H1 (cell line): ENCODE measurements at regions not wholly inside any gene's neighbourhood (a gene's known extent, or its start where the extent isn't known, plus 50 kb on each side); places are given as distances from the start of the nearest gene placed in this dataset.

ENCODE experiments used
- CTCF ChIA-PET: fragments of 300-600 bp; sonication (Branson Sonifier 250); formaldehyde crosslinking; loops from one replicate; lab custom pipeline; 2021; ENCODE audit not compliant: partially characterized antibody; lab: Charles Lee
- POLR2A ChIA-PET: fragments of 300-600 bp; sonication (Branson Sonifier 250); formaldehyde crosslinking; loops from one replicate; lab custom pipeline; 2021; ENCODE audit warnings: inconsistent platforms; ENCODE audit not compliant: partially characterized antibody; lab: Charles Lee
- DNase-seq, 2 experiments: peaks; one replicate each; pipeline versions ENCODE4 v3.0.0 to v3.0.0-alpha.2; 2010 to 2022; ENCODE audit warnings: low spot score in 2 of 2, low read depth in 1 of 2, mixed read lengths in 1 of 2
- FAIRE-seq: peaks from 2 replicates; lab custom pipeline; 2011; peaks lifted over from hg19 to GRCh38; lab: Jason Lieb, UNC
- H2AFZ ChIP-seq: 2 replicates; pipeline ENCODE4 v1.8.1; 2012; ENCODE audit warnings: low read length, inconsistent platforms
- H2AK5ac ChIP-seq: 2 replicates; pipeline ENCODE4 v1.6.1; 2013; ENCODE audit warnings: low read depth, low read length
- H2BK120ac ChIP-seq: replicated peaks from 2 replicates; pipeline ENCODE3; 2013; ENCODE audit warnings: low read depth, low read length, inconsistent platforms
- H2BK12ac ChIP-seq: 2 replicates; pipeline ENCODE4 v1.6.1; 2013; ENCODE audit warnings: low read depth, low read length
- H2BK15ac ChIP-seq: 2 replicates; pipeline ENCODE4 v1.6.1; 2013; ENCODE audit warnings: low read length
- H2BK20ac ChIP-seq: 2 replicates; pipeline ENCODE4 v1.6.1; 2013; ENCODE audit warnings: low read length
- H2BK5ac ChIP-seq: 2 replicates; pipeline ENCODE4 v1.6.1; 2013; ENCODE audit warnings: low read depth, low read length
- H3K14ac ChIP-seq: 2 replicates; pipeline ENCODE4 v1.6.1; 2013; ENCODE audit warnings: inconsistent platforms; ENCODE audit not compliant: insufficient read length
- H3K18ac ChIP-seq: 2 replicates; pipeline ENCODE4 v1.6.1; 2013; ENCODE audit warnings: low read length; ENCODE audit errors: extremely low read depth
- H3K23ac ChIP-seq: 2 replicates; pipeline ENCODE4 v1.6.1; 2013; ENCODE audit warnings: inconsistent platforms; ENCODE audit not compliant: insufficient read length
- H3K23me2 ChIP-seq: 2 replicates; pipeline ENCODE4 v1.6.1; 2013; ENCODE audit warnings: low read depth, low read length
- H3K27ac ChIP-seq: 2 replicates; pipeline ENCODE4 v1.6.1; 2011; ENCODE audit warnings: low read depth, low read length, inconsistent platforms
- H3K27me3 ChIP-seq, 4 experiments: replicated peaks in 1 of 4; 1 replicate in 1 of 4; 2 replicates in 3 of 4; pipeline versions ENCODE4 v1.6.1 to v1.8.1; 2011 to 2013; ENCODE audit warnings: low read length in 3 of 4, mild to moderate bottlenecking in 3 of 4, inconsistent platforms in 2 of 4, mixed read lengths in 2 of 4, moderate library complexity in 1 of 4; ENCODE audit not compliant: control insufficient read depth in 3 of 4, insufficient read depth in 3 of 4; ENCODE audit errors: extremely low read depth in 1 of 4
- H3K36me3 ChIP-seq, 4 experiments: 2 replicates each; pipeline versions ENCODE4 v1.6.1 to v1.8.1; 2011 to 2013; ENCODE audit warnings: mild to moderate bottlenecking in 4 of 4, low read length in 3 of 4, moderate library complexity in 2 of 4, control low read depth in 1 of 4, inconsistent platforms in 1 of 4; ENCODE audit not compliant: insufficient read depth in 4 of 4, control insufficient read depth in 2 of 4
- H3K4ac ChIP-seq: replicated peaks from 2 replicates; pipeline ENCODE3; 2013; ENCODE audit warnings: low read length, low read depth, mixed read lengths, inconsistent platforms; ENCODE audit not compliant: insufficient read length
- H3K4me1 ChIP-seq, 4 experiments: replicated peaks in 1 of 4; 1 replicate in 1 of 4; 2 replicates in 3 of 4; pipeline versions ENCODE4 v1.6.1 to v1.8.1; 2011 to 2013; ENCODE audit warnings: low read length in 3 of 4, inconsistent platforms in 2 of 4, mixed read lengths in 1 of 4; ENCODE audit not compliant: insufficient read depth in 4 of 4, control insufficient read depth in 3 of 4
- H3K4me2 ChIP-seq, 2 experiments: 2 replicates each; pipeline versions ENCODE4 v1.6.1 to v1.8.1; 2011 to 2013; ENCODE audit warnings: low read depth in 2 of 2, low read length in 2 of 2, control low read depth in 1 of 2, inconsistent platforms in 1 of 2, mild to moderate bottlenecking in 1 of 2; ENCODE audit not compliant: insufficient read depth in 1 of 2
- H3K4me3 ChIP-seq, 4 experiments: fragments of 200-600, 300-600 bp in 1 of 4; sonication (generic), shearing (Covaris generic), sonication (Bioruptor Twin) in 1 of 4; 2 replicates each; pipeline versions ENCODE4 v1.5.1 to v1.8.1; 2011 to 2016; ENCODE audit warnings: low read length in 4 of 4, low read depth in 3 of 4, control low read depth in 2 of 4, inconsistent platforms in 2 of 4, mild to moderate bottlenecking in 2 of 4, mixed read lengths in 1 of 4, moderate library complexity in 1 of 4; ENCODE audit not compliant: insufficient read depth in 2 of 4; ENCODE audit errors: extremely low read depth in 1 of 4
- H3K56ac ChIP-seq: replicated peaks from 2 replicates; pipeline ENCODE3; 2013; ENCODE audit warnings: low read depth, mild to moderate bottlenecking, mixed read lengths, low read length, inconsistent platforms; ENCODE audit not compliant: insufficient read length
- H3K79me1 ChIP-seq: 2 replicates; pipeline ENCODE4 v1.6.1; 2013; ENCODE audit warnings: low read depth, low read length, control low read depth
- H3K79me2 ChIP-seq, 2 experiments: 2 replicates each; pipeline versions ENCODE4 v1.6.1 to v1.8.1; 2012 to 2013; ENCODE audit warnings: low read length in 2 of 2, mild to moderate bottlenecking in 2 of 2, inconsistent platforms in 1 of 2; ENCODE audit not compliant: insufficient read depth in 2 of 2, control insufficient read depth in 1 of 2
- H3K9ac ChIP-seq, 4 experiments: replicated peaks in 1 of 4; 1 replicate in 1 of 4; 2 replicates in 3 of 4; pipeline versions ENCODE4 v1.6.1 to v1.8.1; 2011 to 2013; ENCODE audit warnings: low read depth in 3 of 4, low read length in 3 of 4, control low read depth in 2 of 4, mild to moderate bottlenecking in 2 of 4, moderate library complexity in 2 of 4, inconsistent platforms in 1 of 4; ENCODE audit errors: extremely low read depth in 1 of 4
- H3K9me3 ChIP-seq, 2 experiments: 2 replicates each; pipeline versions ENCODE4 v1.6.1 to v1.8.1; 2012 to 2013; ENCODE audit warnings: mild to moderate bottlenecking in 2 of 2, moderate library complexity in 2 of 2, control low read depth in 1 of 2, inconsistent platforms in 1 of 2, low read depth in 1 of 2, low read length in 1 of 2, mixed read lengths in 1 of 2; ENCODE audit not compliant: insufficient read depth in 2 of 2
- H4K20me1 ChIP-seq, 2 experiments: replicated peaks in 1 of 2; 2 replicates each; pipeline versions ENCODE3 to v1.8.1; 2011 to 2013; ENCODE audit warnings: inconsistent platforms in 2 of 2, low read length in 2 of 2, mild to moderate bottlenecking in 1 of 2; ENCODE audit not compliant: insufficient read depth in 2 of 2, control insufficient read depth in 1 of 2
- H4K5ac ChIP-seq: 2 replicates; pipeline ENCODE4 v1.6.1; 2013; ENCODE audit warnings: low read length, low read depth, mixed read lengths, inconsistent platforms; ENCODE audit not compliant: insufficient read length
- H4K8ac ChIP-seq: 2 replicates; pipeline ENCODE4 v1.8.0; 2013; ENCODE audit warnings: mild to moderate bottlenecking, moderate library complexity, low read length, inconsistent platforms; ENCODE audit not compliant: insufficient read depth; ENCODE audit errors: extremely low read depth
- H4K91ac ChIP-seq: replicated peaks from 2 replicates; pipeline ENCODE3; 2013; ENCODE audit warnings: low read length, mixed read lengths, inconsistent platforms; ENCODE audit not compliant: insufficient read length
- BCL11A ChIP-seq, 2 experiments: IDR thresholded peaks; one replicate each; pipeline ENCODE4 v1.6.1; 2011; ENCODE audit warnings: low read depth in 2 of 2, low read length in 2 of 2, mild to moderate bottlenecking in 2 of 2
- CBX5 ChIP-seq: fragments of 300-800, 300-1000 bp; sonication (generic); IDR thresholded peaks from 2 replicates; pipeline ENCODE4 v1.7.1; 2016; ENCODE audit warnings: antibody characterized with exemption, low read length, low read depth
- EZH2 ChIP-seq: fragments of 200-600 bp; sonication (generic); IDR thresholded peaks from 2 replicates; pipeline ENCODE4 v1.7.1; 2012; ENCODE audit warnings: low read depth, mild to moderate bottlenecking, moderate library complexity, low read length, inconsistent platforms; ENCODE audit not compliant: severe bottlenecking
- GTF2F1 ChIP-seq: IDR thresholded peaks from 2 replicates; pipeline ENCODE4 v1.6.1; 2012; ENCODE audit warnings: low read depth, low read length, improper control_type of control experiment, borderline replicate concordance
- HDAC2 ChIP-seq, 2 experiments: fragments of 300-600 bp in 1 of 2; sonication (generic) in 1 of 2; IDR thresholded peaks; 2 replicates each; pipeline ENCODE4 v1.6.1; 2011 to 2012; ENCODE audit warnings: low read depth in 2 of 2, low read length in 2 of 2, mild to moderate bottlenecking in 2 of 2, moderate library complexity in 2 of 2, borderline replicate concordance in 1 of 2, inconsistent platforms in 1 of 2
- JUND ChIP-seq: IDR thresholded peaks from 2 replicates; pipeline ENCODE4 v1.6.1; 2011; ENCODE audit warnings: mild to moderate bottlenecking, improper control_type of control experiment, low read length
- POU5F1 ChIP-seq: IDR thresholded peaks from 2 replicates; pipeline ENCODE4 v1.6.1; 2011; ENCODE audit warnings: low read depth, mild to moderate bottlenecking, low read length, moderate library complexity
- RBBP5 ChIP-seq: IDR thresholded peaks from 2 replicates; pipeline ENCODE4 v1.7.1; 2012; ENCODE audit warnings: low read depth, mild to moderate bottlenecking, inconsistent platforms, low read length, moderate library complexity, borderline replicate concordance
- RFX5 ChIP-seq: IDR thresholded peaks from 2 replicates; pipeline ENCODE4 v1.6.1; 2011; ENCODE audit warnings: low read depth, low read length, improper control_type of control experiment, borderline replicate concordance
- SP2 ChIP-seq: IDR thresholded peaks from 2 replicates; pipeline ENCODE4 v1.6.1; 2012; ENCODE audit warnings: mild to moderate bottlenecking, low read length, inconsistent platforms
- SP4 ChIP-seq: IDR thresholded peaks from 2 replicates; pipeline ENCODE4 v1.6.1; 2012; ENCODE audit warnings: low read length, inconsistent platforms
- SRF ChIP-seq: IDR thresholded peaks from 2 replicates; pipeline ENCODE4 v1.6.1; 2011; ENCODE audit warnings: mild to moderate bottlenecking, low read depth, low read length, moderate library complexity
- SUZ12 ChIP-seq: fragments of 200-600 bp; sonication (generic); IDR thresholded peaks from 2 replicates; pipeline ENCODE4 v1.6.1; 2012; ENCODE audit warnings: mild to moderate bottlenecking, inconsistent platforms, low read length, moderate library complexity, mixed read lengths
- TBP ChIP-seq: IDR thresholded peaks from 2 replicates; pipeline ENCODE4 v1.6.1; 2011; ENCODE audit warnings: low read depth, low read length, improper control_type of control experiment
- YY1 ChIP-seq: IDR thresholded peaks from 2 replicates; pipeline ENCODE4 v1.6.1; 2011; ENCODE audit warnings: low read depth, mild to moderate bottlenecking, low read length
- ZNF274 ChIP-seq: IDR thresholded peaks from 2 replicates; pipeline ENCODE4 v1.7.0; 2012; ENCODE audit warnings: low read length, borderline replicate concordance; ENCODE audit errors: extremely low read depth
- WGBS, 2 experiments: shearing (Covaris generic) in 1 of 2; methylation state at CpG; one replicate each; pipeline versions ENCODE4 v1.1.6 to v1.1.7; 2013 to 2015; ENCODE audit warnings: low lambda C conversion rate in 2 of 2, mixed read lengths in 2 of 2, inconsistent platforms in 1 of 2, low coverage in 1 of 2, missing lambda C conversion rate in 1 of 2; ENCODE audit not compliant: insufficient replicate concordance in 2 of 2, insufficient coverage in 1 of 2, insufficient read length in 1 of 2; ENCODE audit errors: extremely low coverage in 1 of 2, missing lambda C conversion rate in 1 of 2; 5-methylcytosine and 5-hydroxymethylcytosine counted together

GRCh38 chr3:175896655-175897054, 1037.5 kb downstream of the NAALADL2 start:
- Histone ChIP-seq H3K23me2 (no peaks in the 10 kb centered on the region), H3K14ac (no peak overlapping the region), H3K79me1 (no peaks in the 10 kb centered on the region), H3K18ac (no peak overlapping the region), H4K5ac (no peak overlapping the region), H2AFZ (no peak overlapping the region), H2BK12ac (no peak overlapping the region), H2BK15ac (no peak overlapping the region), H3K27me3 (peaks cover 0 to 1% (median 0%) of the 10 kb centered on the region in 4 experiments; a peak in 1 of 7 replicates), H3K4me3 (no peak overlapping the region), H2BK120ac (no peak overlapping the region), H3K4ac (no peak overlapping the region), H4K91ac (no peak overlapping the region), H2BK20ac (no peak overlapping the region), H4K8ac (no peak overlapping the region), H3K4me1 (no peaks in the 10 kb centered on the region), H3K9me3 (no peaks in the 10 kb centered on the region), H3K79me2 (no peaks in the 10 kb centered on the region), H3K36me3 (no peaks in the 10 kb centered on the region), H3K56ac (no peak overlapping the region), H3K27ac (no peak overlapping the region), H4K20me1 (no peaks in the 10 kb centered on the region), H2AK5ac (no peak overlapping the region), H3K4me2 (no peak overlapping the region), H2BK5ac (no peak overlapping the region), H3K9ac (no peak overlapping the region), H3K23ac (no peak overlapping the region)
- WGBS, 2 experiments: 90% methylated on average over 2 of the region's 2 CpGs; no CpG with 5 or more reads in 1 of the 2 experiments
- no peak for FAIRE-seq
- ChIA-PET POLR2A (no interaction called here), CTCF (interaction anchor here (1.0 kb wide), 1 partner anchor 19 kb away, joined by 3 read pairs; no protein-coding TSS in a partner anchor)
- no peak for DNase-seq
- TF ChIP-seq SP2: no peak
- TF ChIP-seq CBX5: no peak
- no peak for TF ChIP-seq RBBP5
- no peak for TF ChIP-seq SP4
- TF ChIP-seq HDAC2 (IDR thresholded peaks at IDR 0.05; ENCODE audit: borderline replicate concordance in 1 of 2, low read depth in 2 of 2, low read length in 2 of 2): no peak
- TF ChIP-seq EZH2: no peak
- no peak for TF ChIP-seq SRF
- TF ChIP-seq BCL11A (IDR thresholded peaks at IDR 0.05; ENCODE audit: low read depth in 2 of 2, low read length in 2 of 2): no peak
- no peak for TF ChIP-seq RFX5
- no peak for TF ChIP-seq GTF2F1
- TF ChIP-seq POU5F1: no peak
- TF ChIP-seq SUZ12: no peak
- TF ChIP-seq YY1: no peak
- no peak for TF ChIP-seq ZNF274
- no peak for TF ChIP-seq TBP
- TF ChIP-seq JUND: no peak
